ENCODE measurements at regions not wholly inside any gene's neighbourhood (a gene's known extent, or its start where the extent isn't known, plus 50 kb on each side); places are given as distances from the start of the nearest gene placed in this dataset.

DNA sequence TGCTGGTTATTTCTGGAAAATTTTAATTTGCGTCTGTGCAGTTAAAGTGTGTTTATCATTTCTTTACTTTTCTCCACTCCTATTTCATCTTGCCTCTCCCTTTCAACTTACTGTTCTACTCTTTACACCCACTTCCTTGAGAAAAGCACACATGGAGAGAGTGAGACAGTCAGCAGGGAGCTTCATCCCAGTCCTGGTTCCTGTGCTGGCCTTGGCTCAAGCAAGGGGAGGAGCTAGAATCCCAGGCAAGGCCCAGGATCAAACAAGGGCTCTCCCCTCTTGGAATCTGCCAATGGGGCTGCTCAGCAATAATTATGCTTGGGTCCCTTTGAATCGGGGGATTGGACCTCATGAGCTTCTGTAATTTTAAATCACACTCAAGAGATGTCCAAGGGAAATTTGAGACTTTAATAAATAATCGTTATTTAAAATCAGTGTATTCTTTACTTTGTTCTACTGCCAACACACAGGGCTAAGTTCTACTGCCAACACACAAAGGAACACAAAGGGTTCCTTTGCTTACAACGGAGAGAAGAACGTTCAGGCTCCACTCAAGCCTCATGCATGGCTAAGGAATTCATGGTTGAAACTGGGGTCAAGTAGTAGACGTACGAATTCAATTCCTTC lies 439.3 kb upstream of the DAB2 start:
- in situ Hi-C loops (cut with HindIII; ENCODE audit: low pct_unique_long_range_greater_than_20kb, low sequenced_read_pairs) = no loop called here
- DNase-seq (ENCODE audit: low read depth) = no peak

GRCh38 chr5:39857041-39857440 lies 432.3 kb upstream of the DAB2 start:
- in situ Hi-C loops (cut with HindIII; ENCODE audit: low pct_unique_long_range_greater_than_20kb, low sequenced_read_pairs) = no loop called here
- no peak for DNase-seq (ENCODE audit: low read depth)

GRCh38 chr5:39854771-39855410 lies 430.1 kb upstream of the DAB2 start:
- DNase-seq (ENCODE audit: low read depth) = no peak
- in situ Hi-C loops (cut with HindIII; ENCODE audit: low pct_unique_long_range_greater_than_20kb, low sequenced_read_pairs) = no loop called here

GRCh38 chr5:39850291-39850690 lies 425.5 kb upstream of the DAB2 start:
- in situ Hi-C loops (cut with HindIII; ENCODE audit: low pct_unique_long_range_greater_than_20kb, low sequenced_read_pairs) = no loop called here
- DNase-seq (ENCODE audit: low read depth) = no peak

- no peak for DNase-seq (ENCODE audit: low read depth)
- in situ Hi-C loops (cut with HindIII; ENCODE audit: low pct_unique_long_range_greater_than_20kb, low sequenced_read_pairs) = no loop called here
These were observed 421.4 kb upstream of the DAB2 start for GRCh38 chr5:39846144-39846543.

GRCh38 chr5:39843767-39844166 lies 419.0 kb upstream of the DAB2 start:
- in situ Hi-C loops (cut with HindIII; ENCODE audit: low pct_unique_long_range_greater_than_20kb, low sequenced_read_pairs) = no loop called here
- no peak for DNase-seq (ENCODE audit: low read depth)

GRCh38 chr5:39835371-39835770 lies 410.6 kb upstream of the DAB2 start:
- in situ Hi-C loops (cut with HindIII; ENCODE audit: low pct_unique_long_range_greater_than_20kb, low sequenced_read_pairs) = no loop called here
- DNase-seq (ENCODE audit: low read depth) = no peak

DNA sequence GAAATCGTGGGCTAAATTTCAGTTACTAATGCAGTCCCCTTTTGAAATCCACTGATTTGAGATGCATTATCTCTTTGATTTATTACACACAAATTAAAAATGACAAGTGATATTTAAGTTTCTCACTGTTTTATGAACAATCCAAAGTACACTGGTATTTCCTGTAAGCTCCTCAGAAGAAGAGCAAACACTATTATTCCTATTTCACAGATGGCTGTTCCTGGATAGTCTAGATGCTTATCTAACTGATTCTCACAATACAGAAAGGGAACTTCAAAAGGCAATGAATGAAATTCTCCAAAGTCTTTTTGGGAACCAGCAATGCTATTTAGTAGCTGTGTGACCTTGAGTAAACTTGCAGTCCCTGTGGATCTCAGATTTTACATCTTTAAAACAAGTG lies 404.7 kb upstream of the DAB2 start:
- in situ Hi-C loops (cut with HindIII; ENCODE audit: low pct_unique_long_range_greater_than_20kb, low sequenced_read_pairs) = no loop called here
- DNase-seq (ENCODE audit: low read depth) = no peak

DNA sequence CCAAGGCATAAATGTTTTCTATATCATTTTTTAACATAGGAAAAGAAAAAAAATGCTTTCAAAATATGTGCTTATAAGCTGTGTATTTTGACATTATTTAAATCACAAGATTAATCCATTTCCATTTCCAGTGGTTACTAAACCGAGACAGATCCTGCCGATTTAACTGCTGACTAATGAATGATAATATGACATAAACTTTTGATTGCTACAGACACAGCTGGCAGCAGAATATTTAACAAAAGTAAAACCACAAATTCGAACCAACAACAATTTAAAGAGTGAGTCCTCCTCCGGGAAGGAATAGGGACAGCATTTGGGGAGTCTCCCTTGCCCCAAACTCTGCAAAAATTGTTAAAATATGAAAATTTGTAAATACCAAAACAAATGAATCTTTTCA lies 401.3 kb upstream of the DAB2 start:
- in situ Hi-C loops (cut with HindIII; ENCODE audit: low pct_unique_long_range_greater_than_20kb, low sequenced_read_pairs) = no loop called here
- no peak for DNase-seq (ENCODE audit: low read depth)

GRCh38 chr5:39825301-39825700 lies 400.5 kb upstream of the DAB2 start:
- in situ Hi-C loops (cut with HindIII; ENCODE audit: low pct_unique_long_range_greater_than_20kb, low sequenced_read_pairs) = no loop called here
- no peak for DNase-seq (ENCODE audit: low read depth)

GRCh38 chr5:39822020-39822419 lies 397.2 kb upstream of the DAB2 start:
- DNase-seq (ENCODE audit: low read depth) = no peak
- in situ Hi-C loops (cut with HindIII; ENCODE audit: low pct_unique_long_range_greater_than_20kb, low sequenced_read_pairs) = no loop called here

GRCh38 chr5:39816866-39817265 lies 392.1 kb upstream of the DAB2 start:
- in situ Hi-C loops (cut with HindIII; ENCODE audit: low pct_unique_long_range_greater_than_20kb, low sequenced_read_pairs) = no loop called here
- DNase-seq (ENCODE audit: low read depth) = no peak

DNA sequence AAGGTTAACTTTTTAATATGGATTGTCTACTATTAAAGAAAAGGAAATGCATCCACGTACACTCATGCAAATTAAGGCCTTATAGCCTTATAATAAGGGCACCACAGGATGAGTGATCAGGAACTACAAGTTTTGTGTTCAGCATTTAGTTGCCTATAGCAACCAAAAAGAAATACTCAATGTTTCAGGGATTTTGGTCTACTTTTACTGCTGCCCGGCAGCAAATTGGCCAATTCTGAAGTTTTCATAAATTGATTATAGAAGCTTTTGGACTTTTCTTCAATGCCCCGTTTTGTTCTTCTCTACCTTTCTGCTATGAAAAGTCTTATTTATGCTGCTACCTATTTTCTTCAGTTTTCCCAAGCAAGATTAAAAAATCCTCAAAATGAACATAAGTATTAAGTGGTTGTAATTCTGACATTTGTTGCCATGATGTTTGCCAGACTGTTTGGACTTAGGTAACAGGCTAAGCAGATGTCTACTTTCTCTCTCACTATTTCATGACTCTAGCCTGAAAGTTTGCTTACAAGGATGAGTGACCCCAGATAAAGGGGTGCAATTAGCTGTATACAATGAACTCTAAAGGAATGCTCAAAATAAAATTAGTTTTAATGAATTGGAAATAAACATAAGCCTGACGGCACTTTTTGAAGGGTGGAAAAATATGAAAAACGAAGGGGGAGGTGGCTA lies 391.5 kb upstream of the DAB2 start:
- in situ Hi-C loops (cut with HindIII; ENCODE audit: low pct_unique_long_range_greater_than_20kb, low sequenced_read_pairs) = no loop called here
- DNase-seq (ENCODE audit: low read depth) = no peak

GRCh38 chr5:39815711-39816110 lies 390.9 kb upstream of the DAB2 start:
- in situ Hi-C loops (cut with HindIII; ENCODE audit: low pct_unique_long_range_greater_than_20kb, low sequenced_read_pairs) = no loop called here

GRCh38 chr5:39811381-39811780 lies 386.6 kb upstream of the DAB2 start:
- no peak for DNase-seq (ENCODE audit: low read depth)
- in situ Hi-C loops (cut with HindIII; ENCODE audit: low pct_unique_long_range_greater_than_20kb, low sequenced_read_pairs) = no loop called here

More at GRCh38 chr5:39815711-39816110, 390.9 kb upstream of the DAB2 start:
- DNase-seq (ENCODE audit: low read depth) = no peak

DNA sequence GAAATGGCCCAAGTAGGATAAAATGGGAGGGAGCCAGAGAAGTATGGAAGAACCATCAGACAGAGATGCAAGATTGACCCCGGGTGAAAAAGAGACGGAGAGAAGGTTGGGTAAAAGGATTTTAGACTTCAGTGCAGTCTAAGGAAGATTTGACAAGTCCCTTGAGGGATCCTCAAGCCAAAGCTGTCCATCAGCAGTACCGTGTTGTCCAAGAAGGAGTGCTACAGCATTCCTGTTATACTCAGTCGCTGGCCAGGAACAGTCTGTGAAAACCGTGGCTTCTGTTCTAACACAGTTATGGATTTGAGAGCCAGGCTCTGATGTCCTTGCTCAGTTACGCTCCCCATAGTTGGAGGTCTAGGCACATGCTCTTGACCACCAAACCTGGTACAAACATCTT lies 383.9 kb upstream of the DAB2 start:
- in situ Hi-C loops (cut with HindIII; ENCODE audit: low pct_unique_long_range_greater_than_20kb, low sequenced_read_pairs) = no loop called here

GRCh38 chr5:39801306-39801705 lies 376.5 kb upstream of the DAB2 start:
- in situ Hi-C loops (cut with HindIII; ENCODE audit: low pct_unique_long_range_greater_than_20kb, low sequenced_read_pairs) = no loop called here
- DNase-seq (ENCODE audit: low read depth) = no peak

More for the DNA sequence above, 383.9 kb upstream of the DAB2 start:
- no peak for DNase-seq (ENCODE audit: low read depth)

DNA sequence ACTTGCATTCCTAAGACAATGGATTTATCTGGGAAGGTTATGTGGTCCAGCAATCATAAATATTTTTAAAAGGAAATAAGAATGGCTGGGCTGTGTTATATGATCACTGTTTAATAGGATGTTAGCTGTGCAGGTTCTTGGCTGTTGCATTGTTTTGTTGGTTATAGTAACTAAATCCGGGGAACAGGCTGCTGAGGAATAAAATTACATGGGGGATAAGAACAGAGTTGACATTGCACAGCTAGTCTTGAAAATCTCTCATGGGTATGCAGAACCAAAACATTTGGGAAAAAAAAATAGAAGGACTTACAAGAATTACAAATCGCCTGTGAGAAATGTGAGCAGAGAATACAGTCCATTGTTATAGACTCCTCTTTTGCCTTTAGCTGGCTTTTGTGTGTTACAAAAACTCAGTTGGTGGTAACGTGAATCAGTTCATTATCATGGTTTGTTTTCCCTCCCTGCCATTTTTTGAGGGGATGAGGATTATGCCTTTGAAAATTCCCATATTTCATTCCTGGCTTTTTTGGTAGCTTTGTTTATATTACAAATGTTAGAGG lies 375.3 kb upstream of the DAB2 start:
- in situ Hi-C loops (cut with HindIII; ENCODE audit: low pct_unique_long_range_greater_than_20kb, low sequenced_read_pairs) = no loop called here
- DNase-seq (ENCODE audit: low read depth) = no peak

- DNase-seq (ENCODE audit: low read depth) = no peak
- in situ Hi-C loops (cut with HindIII; ENCODE audit: low pct_unique_long_range_greater_than_20kb, low sequenced_read_pairs) = no loop called here
These were observed 374.5 kb upstream of the DAB2 start for GRCh38 chr5:39799242-39799641.
